H1 (cell line): ENCODE measurements at regions not wholly inside any gene's neighbourhood (a gene's known extent, or its start where the extent isn't known, plus 50 kb on each side); places are given as distances from the start of the nearest gene placed in this dataset.

Experiments
- CTCF ChIA-PET: fragments of 300-600 bp; sonication (Branson Sonifier 250); formaldehyde crosslinking; loops from one replicate; lab custom pipeline; 2021; ENCODE audit not compliant: partially characterized antibody; lab: Charles Lee
- POLR2A ChIA-PET: fragments of 300-600 bp; sonication (Branson Sonifier 250); formaldehyde crosslinking; loops from one replicate; lab custom pipeline; 2021; ENCODE audit warnings: inconsistent platforms; ENCODE audit not compliant: partially characterized antibody; lab: Charles Lee
- DNase-seq, 2 experiments: peaks; one replicate each; pipeline versions ENCODE4 v3.0.0 to v3.0.0-alpha.2; 2010 to 2022; ENCODE audit warnings: low spot score in 2 of 2, low read depth in 1 of 2, mixed read lengths in 1 of 2
- FAIRE-seq: peaks from 2 replicates; lab custom pipeline; 2011; peaks lifted over from hg19 to GRCh38; lab: Jason Lieb, UNC
- H2AFZ ChIP-seq: 2 replicates; pipeline ENCODE4 v1.8.1; 2012; ENCODE audit warnings: low read length, inconsistent platforms
- H2AK5ac ChIP-seq: 2 replicates; pipeline ENCODE4 v1.6.1; 2013; ENCODE audit warnings: low read depth, low read length
- H2BK120ac ChIP-seq: replicated peaks from 2 replicates; pipeline ENCODE3; 2013; ENCODE audit warnings: low read depth, low read length, inconsistent platforms
- H2BK12ac ChIP-seq: 2 replicates; pipeline ENCODE4 v1.6.1; 2013; ENCODE audit warnings: low read depth, low read length
- H2BK15ac ChIP-seq: 2 replicates; pipeline ENCODE4 v1.6.1; 2013; ENCODE audit warnings: low read length
- H2BK20ac ChIP-seq: 2 replicates; pipeline ENCODE4 v1.6.1; 2013; ENCODE audit warnings: low read length
- H2BK5ac ChIP-seq: 2 replicates; pipeline ENCODE4 v1.6.1; 2013; ENCODE audit warnings: low read depth, low read length
- H3K14ac ChIP-seq: 2 replicates; pipeline ENCODE4 v1.6.1; 2013; ENCODE audit warnings: inconsistent platforms; ENCODE audit not compliant: insufficient read length
- H3K18ac ChIP-seq: 2 replicates; pipeline ENCODE4 v1.6.1; 2013; ENCODE audit warnings: low read length; ENCODE audit errors: extremely low read depth
- H3K23ac ChIP-seq: 2 replicates; pipeline ENCODE4 v1.6.1; 2013; ENCODE audit warnings: inconsistent platforms; ENCODE audit not compliant: insufficient read length
- H3K23me2 ChIP-seq: 2 replicates; pipeline ENCODE4 v1.6.1; 2013; ENCODE audit warnings: low read depth, low read length
- H3K27ac ChIP-seq: 2 replicates; pipeline ENCODE4 v1.6.1; 2011; ENCODE audit warnings: low read depth, low read length, inconsistent platforms
- H3K27me3 ChIP-seq, 4 experiments: replicated peaks in 1 of 4; 1 replicate in 1 of 4; 2 replicates in 3 of 4; pipeline versions ENCODE4 v1.6.1 to v1.8.1; 2011 to 2013; ENCODE audit warnings: low read length in 3 of 4, mild to moderate bottlenecking in 3 of 4, inconsistent platforms in 2 of 4, mixed read lengths in 2 of 4, moderate library complexity in 1 of 4; ENCODE audit not compliant: control insufficient read depth in 3 of 4, insufficient read depth in 3 of 4; ENCODE audit errors: extremely low read depth in 1 of 4
- H3K36me3 ChIP-seq, 4 experiments: 2 replicates each; pipeline versions ENCODE4 v1.6.1 to v1.8.1; 2011 to 2013; ENCODE audit warnings: mild to moderate bottlenecking in 4 of 4, low read length in 3 of 4, moderate library complexity in 2 of 4, control low read depth in 1 of 4, inconsistent platforms in 1 of 4; ENCODE audit not compliant: insufficient read depth in 4 of 4, control insufficient read depth in 2 of 4
- H3K4ac ChIP-seq: replicated peaks from 2 replicates; pipeline ENCODE3; 2013; ENCODE audit warnings: low read length, low read depth, mixed read lengths, inconsistent platforms; ENCODE audit not compliant: insufficient read length
- H3K4me1 ChIP-seq, 4 experiments: replicated peaks in 1 of 4; 1 replicate in 1 of 4; 2 replicates in 3 of 4; pipeline versions ENCODE4 v1.6.1 to v1.8.1; 2011 to 2013; ENCODE audit warnings: low read length in 3 of 4, inconsistent platforms in 2 of 4, mixed read lengths in 1 of 4; ENCODE audit not compliant: insufficient read depth in 4 of 4, control insufficient read depth in 3 of 4
- H3K4me2 ChIP-seq, 2 experiments: 2 replicates each; pipeline versions ENCODE4 v1.6.1 to v1.8.1; 2011 to 2013; ENCODE audit warnings: low read depth in 2 of 2, low read length in 2 of 2, control low read depth in 1 of 2, inconsistent platforms in 1 of 2, mild to moderate bottlenecking in 1 of 2; ENCODE audit not compliant: insufficient read depth in 1 of 2
- H3K4me3 ChIP-seq, 4 experiments: fragments of 200-600, 300-600 bp in 1 of 4; sonication (generic), shearing (Covaris generic), sonication (Bioruptor Twin) in 1 of 4; 2 replicates each; pipeline versions ENCODE4 v1.5.1 to v1.8.1; 2011 to 2016; ENCODE audit warnings: low read length in 4 of 4, low read depth in 3 of 4, control low read depth in 2 of 4, inconsistent platforms in 2 of 4, mild to moderate bottlenecking in 2 of 4, mixed read lengths in 1 of 4, moderate library complexity in 1 of 4; ENCODE audit not compliant: insufficient read depth in 2 of 4; ENCODE audit errors: extremely low read depth in 1 of 4
- H3K56ac ChIP-seq: replicated peaks from 2 replicates; pipeline ENCODE3; 2013; ENCODE audit warnings: low read depth, mild to moderate bottlenecking, mixed read lengths, low read length, inconsistent platforms; ENCODE audit not compliant: insufficient read length
- H3K79me1 ChIP-seq: 2 replicates; pipeline ENCODE4 v1.6.1; 2013; ENCODE audit warnings: low read depth, low read length, control low read depth
- H3K79me2 ChIP-seq, 2 experiments: 2 replicates each; pipeline versions ENCODE4 v1.6.1 to v1.8.1; 2012 to 2013; ENCODE audit warnings: low read length in 2 of 2, mild to moderate bottlenecking in 2 of 2, inconsistent platforms in 1 of 2; ENCODE audit not compliant: insufficient read depth in 2 of 2, control insufficient read depth in 1 of 2
- H3K9ac ChIP-seq, 4 experiments: replicated peaks in 1 of 4; 1 replicate in 1 of 4; 2 replicates in 3 of 4; pipeline versions ENCODE4 v1.6.1 to v1.8.1; 2011 to 2013; ENCODE audit warnings: low read depth in 3 of 4, low read length in 3 of 4, control low read depth in 2 of 4, mild to moderate bottlenecking in 2 of 4, moderate library complexity in 2 of 4, inconsistent platforms in 1 of 4; ENCODE audit errors: extremely low read depth in 1 of 4
- H3K9me3 ChIP-seq, 2 experiments: 2 replicates each; pipeline versions ENCODE4 v1.6.1 to v1.8.1; 2012 to 2013; ENCODE audit warnings: mild to moderate bottlenecking in 2 of 2, moderate library complexity in 2 of 2, control low read depth in 1 of 2, inconsistent platforms in 1 of 2, low read depth in 1 of 2, low read length in 1 of 2, mixed read lengths in 1 of 2; ENCODE audit not compliant: insufficient read depth in 2 of 2
- H4K20me1 ChIP-seq, 2 experiments: replicated peaks in 1 of 2; 2 replicates each; pipeline versions ENCODE3 to v1.8.1; 2011 to 2013; ENCODE audit warnings: inconsistent platforms in 2 of 2, low read length in 2 of 2, mild to moderate bottlenecking in 1 of 2; ENCODE audit not compliant: insufficient read depth in 2 of 2, control insufficient read depth in 1 of 2
- H4K5ac ChIP-seq: 2 replicates; pipeline ENCODE4 v1.6.1; 2013; ENCODE audit warnings: low read length, low read depth, mixed read lengths, inconsistent platforms; ENCODE audit not compliant: insufficient read length
- H4K8ac ChIP-seq: 2 replicates; pipeline ENCODE4 v1.8.0; 2013; ENCODE audit warnings: mild to moderate bottlenecking, moderate library complexity, low read length, inconsistent platforms; ENCODE audit not compliant: insufficient read depth; ENCODE audit errors: extremely low read depth
- H4K91ac ChIP-seq: replicated peaks from 2 replicates; pipeline ENCODE3; 2013; ENCODE audit warnings: low read length, mixed read lengths, inconsistent platforms; ENCODE audit not compliant: insufficient read length
- GABPA ChIP-seq: IDR thresholded peaks from 2 replicates; pipeline ENCODE4 v1.6.1; 2011; ENCODE audit warnings: mild to moderate bottlenecking, low read length, moderate library complexity, borderline replicate concordance; ENCODE audit not compliant: insufficient read depth
- WGBS, 2 experiments: shearing (Covaris generic) in 1 of 2; methylation state at CpG; one replicate each; pipeline versions ENCODE4 v1.1.6 to v1.1.7; 2013 to 2015; ENCODE audit warnings: low lambda C conversion rate in 2 of 2, mixed read lengths in 2 of 2, inconsistent platforms in 1 of 2, low coverage in 1 of 2, missing lambda C conversion rate in 1 of 2; ENCODE audit not compliant: insufficient replicate concordance in 2 of 2, insufficient coverage in 1 of 2, insufficient read length in 1 of 2; ENCODE audit errors: extremely low coverage in 1 of 2, missing lambda C conversion rate in 1 of 2; 5-methylcytosine and 5-hydroxymethylcytosine counted together
- TF ChIP-seq, protein P1 (sequence below), 3 experiments: IDR thresholded peaks; 1 replicate in 2 of 3; 2 replicates in 1 of 3; pipeline versions ENCODE4 v1.5.1 to v1.6.1; 2011; ENCODE audit warnings: low read length in 3 of 3, mild to moderate bottlenecking in 3 of 3, inconsistent platforms in 2 of 3, low read depth in 1 of 3, moderate library complexity in 1 of 3; ENCODE audit not compliant: insufficient read depth in 1 of 3; ENCODE audit errors: control extremely low read depth in 1 of 3

DNA sequence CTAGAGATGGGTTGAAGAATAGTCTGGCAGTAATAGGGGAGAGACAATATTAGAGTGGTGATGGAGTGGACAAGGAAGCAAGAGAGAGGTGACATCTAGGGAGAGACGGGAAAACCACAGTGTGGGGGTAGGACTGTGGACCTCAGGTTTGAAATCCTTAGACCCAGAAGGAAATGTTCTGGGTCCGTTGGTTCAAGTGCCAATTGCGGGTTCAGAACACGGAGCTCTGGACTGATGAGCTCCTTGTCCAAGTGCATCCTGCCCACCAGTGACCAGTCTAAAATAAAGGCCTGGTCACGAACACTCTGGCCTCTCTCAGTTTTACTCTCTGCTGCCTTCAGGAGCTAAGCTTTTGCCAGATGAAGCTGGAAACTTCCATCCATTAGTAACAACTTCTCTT, 174.0 kb downstream of the LINC00237 start:
- 92% methylated on average over 5 of the region's 5 CpGs; no CpG with 5 or more reads in 1 of the 2 experiments for WGBS, 2 experiments
- H3K4me1 ChIP-seq: peaks cover 0 to 2% (median 0%) of the 10 kb centered on the region in 4 experiments; a peak in 1 of 7 replicates
- no peak overlapping the region for H3K14ac ChIP-seq
- no peak overlapping the region for H2BK120ac ChIP-seq
- H2AK5ac ChIP-seq: no peak overlapping the region
- H3K18ac ChIP-seq: no peak overlapping the region
- no peak overlapping the region for H2BK15ac ChIP-seq
- H2BK5ac ChIP-seq: no peak overlapping the region
- no peaks in the 10 kb centered on the region for H3K9me3 ChIP-seq
- H4K91ac ChIP-seq: no peak overlapping the region
- no peak overlapping the region for H3K4me3 ChIP-seq
- H3K9ac ChIP-seq: no peak overlapping the region
- no peaks in the 10 kb centered on the region; the same call in 1 of the 2 replicates for H3K23me2 ChIP-seq
- ChIA-PET POLR2A (no interaction called here), CTCF (interaction anchor here (1.4 kb wide), 1 partner anchor 9 kb away, joined by 3 read pairs; no protein-coding TSS in a partner anchor)
- H3K79me2 ChIP-seq: no peaks in the 10 kb centered on the region
- H3K23ac ChIP-seq: no peak overlapping the region
- H2BK12ac ChIP-seq: no peak overlapping the region
- DNase-seq (no peak), FAIRE-seq (no peak)
- H2BK20ac ChIP-seq: no peak overlapping the region
- H3K27ac ChIP-seq: no peak overlapping the region
- no peak overlapping the region for H2AFZ ChIP-seq
- no peaks in the 10 kb centered on the region for H3K79me1 ChIP-seq
- no peak overlapping the region for H4K8ac ChIP-seq
- H3K27me3 ChIP-seq: no peaks in the 10 kb centered on the region
- no peak overlapping the region for H4K5ac ChIP-seq
- H3K56ac ChIP-seq: no peak overlapping the region
- H3K36me3 ChIP-seq: no peaks in the 10 kb centered on the region
- no peak overlapping the region for H3K4ac ChIP-seq
- no peaks in the 10 kb centered on the region for H4K20me1 ChIP-seq
- H3K4me2 ChIP-seq: no peak overlapping the region
- TF ChIP-seq, protein P1, sequence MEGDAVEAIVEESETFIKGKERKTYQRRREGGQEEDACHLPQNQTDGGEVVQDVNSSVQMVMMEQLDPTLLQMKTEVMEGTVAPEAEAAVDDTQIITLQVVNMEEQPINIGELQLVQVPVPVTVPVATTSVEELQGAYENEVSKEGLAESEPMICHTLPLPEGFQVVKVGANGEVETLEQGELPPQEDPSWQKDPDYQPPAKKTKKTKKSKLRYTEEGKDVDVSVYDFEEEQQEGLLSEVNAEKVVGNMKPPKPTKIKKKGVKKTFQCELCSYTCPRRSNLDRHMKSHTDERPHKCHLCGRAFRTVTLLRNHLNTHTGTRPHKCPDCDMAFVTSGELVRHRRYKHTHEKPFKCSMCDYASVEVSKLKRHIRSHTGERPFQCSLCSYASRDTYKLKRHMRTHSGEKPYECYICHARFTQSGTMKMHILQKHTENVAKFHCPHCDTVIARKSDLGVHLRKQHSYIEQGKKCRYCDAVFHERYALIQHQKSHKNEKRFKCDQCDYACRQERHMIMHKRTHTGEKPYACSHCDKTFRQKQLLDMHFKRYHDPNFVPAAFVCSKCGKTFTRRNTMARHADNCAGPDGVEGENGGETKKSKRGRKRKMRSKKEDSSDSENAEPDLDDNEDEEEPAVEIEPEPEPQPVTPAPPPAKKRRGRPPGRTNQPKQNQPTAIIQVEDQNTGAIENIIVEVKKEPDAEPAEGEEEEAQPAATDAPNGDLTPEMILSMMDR (IDR thresholded peaks at IDR 0.05; ENCODE audit: control extremely low read depth in 1 of 3, insufficient read depth in 1 of 3, low read depth in 1 of 3, low read length in 3 of 3): no peak
- no peak for TF ChIP-seq GABPA
